Loucy (cell line): ENCODE measurements at regions not wholly inside any gene's neighbourhood (a gene's known extent, or its start where the extent isn't known, plus 50 kb on each side); places are given as distances from the start of the nearest gene placed in this dataset.

Experiments used
- H2AFZ ChIP-seq: fragments of 200-600 bp; sonication (generic); 2 replicates; pipeline ENCODE4 v1.6.0; 2016; ENCODE audit warnings: antibody characterized with exemption, mild to moderate bottlenecking, low read length, moderate library complexity
- H3F3A ChIP-seq: fragments of 200-600 bp; 2 replicates; pipeline ENCODE4 v1.6.0; 2016; ENCODE audit warnings: antibody characterized with exemption, low read depth, mild to moderate bottlenecking
- H3K27me3 ChIP-seq: fragments of 200-600 bp; sonication (generic); 2 replicates; pipeline ENCODE4 v1.6.1; 2014; ENCODE audit warnings: low read length, mild to moderate bottlenecking; ENCODE audit not compliant: insufficient read depth, poor library complexity, severe bottlenecking
- H3K36me3 ChIP-seq: fragments of 200-600 bp; sonication (generic); 2 replicates; pipeline ENCODE4 v1.6.1; 2016; ENCODE audit warnings: low read length; ENCODE audit not compliant: insufficient read depth
- H3K4me1 ChIP-seq: fragments of 200-600 bp; sonication (generic); 2 replicates; pipeline ENCODE4 v1.5.1; 2014; ENCODE audit warnings: low read length, mild to moderate bottlenecking; ENCODE audit not compliant: insufficient read depth, poor library complexity, severe bottlenecking
- H3K4me2 ChIP-seq: fragments of 200-600 bp; sonication (generic); 2 replicates; pipeline ENCODE4 v1.6.0; 2014; ENCODE audit warnings: antibody characterized with exemption, low read length, low read depth, mild to moderate bottlenecking; ENCODE audit not compliant: poor library complexity, severe bottlenecking
- H3K4me3 ChIP-seq: fragments of 200-600 bp; sonication (generic); 2 replicates; pipeline ENCODE4 v1.5.1; 2014; ENCODE audit warnings: low read length, mild to moderate bottlenecking, mixed read lengths; ENCODE audit not compliant: poor library complexity, severe bottlenecking
- H3K79me2 ChIP-seq: fragments of 200-600 bp; sonication (generic); 2 replicates; pipeline ENCODE4 v1.6.1; 2014; ENCODE audit warnings: low read length; ENCODE audit not compliant: insufficient read depth
- H3K9ac ChIP-seq: fragments of 200-600 bp; sonication (generic); 2 replicates; pipeline ENCODE4 v1.6.0; 2014; ENCODE audit warnings: mild to moderate bottlenecking, low read depth, low read length, moderate library complexity; ENCODE audit not compliant: poor library complexity, severe bottlenecking
- H3K9me2 ChIP-seq: fragments of 200-600 bp; sonication (generic); replicated peaks from 2 replicates; pipeline ENCODE4 v1.6.1; 2016; ENCODE audit warnings: low read depth, low read length, mixed read lengths
- H3K9me3 ChIP-seq: fragments of 200-600 bp; sonication (generic); 2 replicates; pipeline ENCODE4 v1.6.1; 2014; ENCODE audit warnings: mild to moderate bottlenecking, antibody characterized with exemption, low read length, low read depth; ENCODE audit not compliant: insufficient read depth
- H4K20me1 ChIP-seq: fragments of 200-600 bp; sonication (generic); 2 replicates; pipeline ENCODE4 v1.6.0; 2014; ENCODE audit warnings: antibody characterized with exemption, low read length, mild to moderate bottlenecking; ENCODE audit not compliant: insufficient read depth, poor library complexity, severe bottlenecking
- CTCF ChIP-seq: fragments of 200-600 bp; sonication (generic); conservative IDR thresholded peaks from 2 replicates; pipeline ENCODE4 v1.5.1; 2014; ENCODE audit warnings: mild to moderate bottlenecking, antibody characterized with exemption, low read length
- EZH2phosphoT487 ChIP-seq: fragments of 200-600 bp; IDR thresholded peaks from 2 replicates; pipeline ENCODE4 v1.6.1; 2018; ENCODE audit warnings: antibody characterized with exemption, mild to moderate bottlenecking, moderate library complexity, borderline replicate concordance

- peaks cover 49% of the 10 kb centered on the region for H3K4me1 ChIP-seq
- no peak overlapping the region; the same call in 1 of the 2 replicates for H2AFZ ChIP-seq
- H3K9me2 ChIP-seq: no peaks in the 10 kb centered on the region
- no peaks in the 10 kb centered on the region for H3K79me2 ChIP-seq
- no peaks in the 10 kb centered on the region for H3K9me3 ChIP-seq
- TF ChIP-seq CTCF (no peak), EZH2phosphoT487 (no peak)
- peak overlapping the region; percentile 51 for H3K4me2 ChIP-seq
- no peak overlapping the region for H3K4me3 ChIP-seq
- no peaks in the 10 kb centered on the region for H3K27me3 ChIP-seq
- H3F3A ChIP-seq: peaks cover 7% of the 10 kb centered on the region; the same call in 1 of the 2 replicates
- H3K9ac ChIP-seq: peak overlapping the region; percentile 3
- H4K20me1 ChIP-seq: no peaks in the 10 kb centered on the region
- H3K36me3 ChIP-seq: no peaks in the 10 kb centered on the region
Observed at GRCh38 chr4:144338834-144339233, 198.3 kb upstream of the GYPA start.

GRCh38 chr4:144340931-144341330, 200.4 kb upstream of the GYPA start:
- H4K20me1 ChIP-seq: no peaks in the 10 kb centered on the region

GRCh38 chr4:144342949-144343760, 202.6 kb upstream of the GYPA start:
- H3K9ac ChIP-seq: no peak overlapping the region
- H3K4me3 ChIP-seq: no peak overlapping the region
- H2AFZ ChIP-seq: no peak overlapping the region
- H3K27me3 ChIP-seq: no peaks in the 10 kb centered on the region
- no peaks in the 10 kb centered on the region for H3K36me3 ChIP-seq
- no peaks in the 10 kb centered on the region for H4K20me1 ChIP-seq
- no peak overlapping the region for H3K4me2 ChIP-seq
- peaks cover 23% of the 10 kb centered on the region for H3K4me1 ChIP-seq
- H3K9me3 ChIP-seq: no peaks in the 10 kb centered on the region
- H3K79me2 ChIP-seq: no peaks in the 10 kb centered on the region
- TF ChIP-seq CTCF (no peak), EZH2phosphoT487 (no peak)
- H3K9me2 ChIP-seq: no peaks in the 10 kb centered on the region
- no peaks in the 10 kb centered on the region for H3F3A ChIP-seq

More at GRCh38 chr4:144340931-144341330, 200.4 kb upstream of the GYPA start:
- H3K36me3 ChIP-seq: no peaks in the 10 kb centered on the region
- no peak overlapping the region for H2AFZ ChIP-seq
- no peaks in the 10 kb centered on the region for H3K27me3 ChIP-seq
- no peak overlapping the region for H3K4me3 ChIP-seq
- no peaks in the 10 kb centered on the region for H3K9me2 ChIP-seq
- H3K4me1 ChIP-seq: peaks cover 43% of the 10 kb centered on the region
- H3F3A ChIP-seq: peaks cover 7% of the 10 kb centered on the region; the same call in 1 of the 2 replicates
- H3K9ac ChIP-seq: no peak overlapping the region
- no peak overlapping the region for H3K4me2 ChIP-seq
- H3K79me2 ChIP-seq: no peaks in the 10 kb centered on the region
- TF ChIP-seq EZH2phosphoT487 (no peak), CTCF (no peak)
- H3K9me3 ChIP-seq: no peaks in the 10 kb centered on the region
